IPS DF 4.7 (cell line): ENCODE measurements at regions not wholly inside any gene's neighbourhood (a gene's known extent, or its start where the extent isn't known, plus 50 kb on each side); places are given as distances from the start of the nearest gene placed in this dataset.
"Not testable (repeated sequence)": the region's sequence is repeated elsewhere in the genome, so short reads cannot be mapped to it uniquely, and the experiment has no call there.

ENCODE experiments used
- DNase-seq: peaks from one replicate; pipeline ENCODE4 v3.0.0-alpha.2; 2013; ENCODE audit warnings: low spot score; ENCODE audit errors: extremely low read depth

- not testable (repeated sequence) for DNase-seq
These were observed 187.2 kb upstream of the NPAP1 start for GRCh38 chr15:24488164-24488907.

GRCh38 chr15:24505216-24505615 is 170.4 kb upstream of the NPAP1 start:
- DNase-seq, result not testable (repeated sequence)

GRCh38 chr15:24509714-24510113 is 165.9 kb upstream of the NPAP1 start:
- DNase-seq, result not testable (repeated sequence)

- DNase-seq, result not testable (repeated sequence)
These were observed 164.0 kb upstream of the NPAP1 start for GRCh38 chr15:24511598-24511997.

- not testable (repeated sequence) for DNase-seq
These were observed 156.8 kb upstream of the NPAP1 start for GRCh38 chr15:24518772-24519171.

- not testable (repeated sequence) for DNase-seq
These were observed 144.3 kb upstream of the NPAP1 start for GRCh38 chr15:24531235-24531634.

- DNase-seq, result not testable (repeated sequence)
These were observed 141.5 kb upstream of the NPAP1 start for GRCh38 chr15:24534032-24534431.

GRCh38 chr15:24557281-24557680 is 118.3 kb upstream of the NPAP1 start:
- DNase-seq, result not testable (repeated sequence)

GRCh38 chr15:24607636-24608035 is 67.9 kb upstream of the NPAP1 start:
- DNase-seq, result no peak

- DNase-seq, result no peak
These were observed 57.9 kb upstream of the NPAP1 start for GRCh38 chr15:24617646-24618045.

GRCh38 chr15:24621630-24622215 is 53.9 kb upstream of the NPAP1 start:
- DNase-seq, result no peak
